NB4 (cell line): ENCODE measurements at regions not wholly inside any gene's neighbourhood (a gene's known extent, or its start where the extent isn't known, plus 50 kb on each side); places are given as distances from the start of the nearest gene placed in this dataset.

Experiments
- MYC ChIP-seq: IDR thresholded peaks from 2 replicates; pipeline ENCODE4 v1.6.1; 2011; ENCODE audit warnings: low read depth, low read length
- POLR2A ChIP-seq: IDR thresholded peaks from 2 replicates; pipeline ENCODE4 v1.6.1; 2011; ENCODE audit warnings: mild to moderate bottlenecking; ENCODE audit not compliant: insufficient read length; ENCODE audit errors: extremely low read depth
- TF ChIP-seq, protein P1 (sequence below): IDR thresholded peaks from one replicate; pipeline ENCODE4 v1.5.1; 2012; ENCODE audit warnings: low read depth, low read length

GRCh38 chr11:30789270-30789669 is 203.1 kb upstream of the MPPED2 start:
- no peak for TF ChIP-seq MYC
- TF ChIP-seq, protein P1, sequence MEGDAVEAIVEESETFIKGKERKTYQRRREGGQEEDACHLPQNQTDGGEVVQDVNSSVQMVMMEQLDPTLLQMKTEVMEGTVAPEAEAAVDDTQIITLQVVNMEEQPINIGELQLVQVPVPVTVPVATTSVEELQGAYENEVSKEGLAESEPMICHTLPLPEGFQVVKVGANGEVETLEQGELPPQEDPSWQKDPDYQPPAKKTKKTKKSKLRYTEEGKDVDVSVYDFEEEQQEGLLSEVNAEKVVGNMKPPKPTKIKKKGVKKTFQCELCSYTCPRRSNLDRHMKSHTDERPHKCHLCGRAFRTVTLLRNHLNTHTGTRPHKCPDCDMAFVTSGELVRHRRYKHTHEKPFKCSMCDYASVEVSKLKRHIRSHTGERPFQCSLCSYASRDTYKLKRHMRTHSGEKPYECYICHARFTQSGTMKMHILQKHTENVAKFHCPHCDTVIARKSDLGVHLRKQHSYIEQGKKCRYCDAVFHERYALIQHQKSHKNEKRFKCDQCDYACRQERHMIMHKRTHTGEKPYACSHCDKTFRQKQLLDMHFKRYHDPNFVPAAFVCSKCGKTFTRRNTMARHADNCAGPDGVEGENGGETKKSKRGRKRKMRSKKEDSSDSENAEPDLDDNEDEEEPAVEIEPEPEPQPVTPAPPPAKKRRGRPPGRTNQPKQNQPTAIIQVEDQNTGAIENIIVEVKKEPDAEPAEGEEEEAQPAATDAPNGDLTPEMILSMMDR: no peak
- TF ChIP-seq POLR2A: no peak
